ENCODE measurements at regions not wholly inside any gene's neighbourhood (a gene's known extent, or its start where the extent isn't known, plus 50 kb on each side); places are given as distances from the start of the nearest gene placed in this dataset.

DNA sequence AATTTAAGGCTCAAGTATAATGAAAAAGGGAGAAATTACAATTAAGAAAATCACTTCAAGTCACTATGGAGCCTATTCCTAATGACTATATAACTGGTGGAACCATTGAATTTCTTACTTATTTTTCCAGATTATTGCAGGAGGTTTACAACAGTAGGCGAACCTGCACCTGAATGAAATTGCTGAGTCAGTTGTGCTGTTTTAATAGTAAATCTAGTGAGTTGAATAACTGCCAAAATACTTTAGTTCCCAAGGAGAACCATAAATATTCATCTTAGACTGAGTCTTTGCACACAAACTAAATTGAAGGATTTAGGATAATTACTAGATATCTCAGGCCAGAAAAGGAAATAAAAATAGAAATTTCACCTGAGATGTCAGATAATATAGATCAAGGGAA is 1052.8 kb downstream of the NAALADL2 start:
- H3K4me1 Mint-ChIP-seq = peaks cover 0 to 2% of the 10 kb centered on the region in 2 experiments; a peak in 1 of 4 replicates

More for the DNA sequence above, 1052.8 kb downstream of the NAALADL2 start:
- Histone ChIP-seq H2BK5ac (ENCODE audit: insufficient read length, low read length) (no peak overlapping the region), H4K8ac (replicated peaks; ENCODE audit: insufficient read length, low read depth, low read length) (no peak overlapping the region), H4K5ac (ENCODE audit: insufficient read length, low read depth, low read length) (no peak overlapping the region), H2BK120ac (ENCODE audit: low read depth, low read length, poor library complexity, severe bottlenecking) (no peak overlapping the region), H3K4me2 (ENCODE audit: insufficient read depth, insufficient read length, low read length) (no peak overlapping the region), H4K20me1 (ENCODE audit: control insufficient read depth, insufficient read depth, insufficient read length) (no peaks in the 10 kb centered on the region), H3K79me2 (ENCODE audit: insufficient read depth, low read length) (no peaks in the 10 kb centered on the region), H2BK12ac (ENCODE audit: insufficient read length, low read depth, low read length) (no peak overlapping the region), H3K23ac (ENCODE audit: insufficient read length, low read depth, low read length) (no peak overlapping the region), H3K4ac (ENCODE audit: low read depth, low read length) (no peak overlapping the region), H3K56ac (ENCODE audit: insufficient read length, low read depth, low read length) (no peak overlapping the region), H3K27me3 (ENCODE audit: insufficient read depth, low read length) (no peaks in the 10 kb centered on the region), H3K14ac (ENCODE audit: insufficient read depth, low read length) (no peak overlapping the region), H3K9me3 (ENCODE audit: control insufficient read depth, low read depth, low read length) (no peaks in the 10 kb centered on the region), H3K23me2 (ENCODE audit: insufficient read length, low read depth, low read length, poor library complexity, severe bottlenecking) (no peaks in the 10 kb centered on the region), H3K4me1 (ENCODE audit: insufficient read depth, low read length) (no peaks in the 10 kb centered on the region), H2AFZ (ENCODE audit: low read length) (no peak overlapping the region), H3K18ac (ENCODE audit: insufficient read length, low read depth, low read length) (no peak overlapping the region), H3K27ac (ENCODE audit: insufficient read length, low read depth, low read length) (no peak overlapping the region), H2BK20ac (ENCODE audit: low read depth, low read length, poor library complexity, severe bottlenecking) (no peak overlapping the region), H2AK5ac (ENCODE audit: insufficient read length, low read length) (no peak overlapping the region), H3T11ph (ENCODE audit: low read length) (no peak overlapping the region), H3K9ac (ENCODE audit: extremely low read depth, insufficient read length, low read length) (no peak overlapping the region), H2BK15ac (ENCODE audit: low read depth, low read length) (no peak overlapping the region), H4K91ac (ENCODE audit: insufficient read length, low read depth, low read length) (no peak overlapping the region), H3K79me1 (ENCODE audit: insufficient read depth, low read depth, low read length, poor library complexity, severe bottlenecking) (no peaks in the 10 kb centered on the region)
- TF ChIP-seq, protein P1, sequence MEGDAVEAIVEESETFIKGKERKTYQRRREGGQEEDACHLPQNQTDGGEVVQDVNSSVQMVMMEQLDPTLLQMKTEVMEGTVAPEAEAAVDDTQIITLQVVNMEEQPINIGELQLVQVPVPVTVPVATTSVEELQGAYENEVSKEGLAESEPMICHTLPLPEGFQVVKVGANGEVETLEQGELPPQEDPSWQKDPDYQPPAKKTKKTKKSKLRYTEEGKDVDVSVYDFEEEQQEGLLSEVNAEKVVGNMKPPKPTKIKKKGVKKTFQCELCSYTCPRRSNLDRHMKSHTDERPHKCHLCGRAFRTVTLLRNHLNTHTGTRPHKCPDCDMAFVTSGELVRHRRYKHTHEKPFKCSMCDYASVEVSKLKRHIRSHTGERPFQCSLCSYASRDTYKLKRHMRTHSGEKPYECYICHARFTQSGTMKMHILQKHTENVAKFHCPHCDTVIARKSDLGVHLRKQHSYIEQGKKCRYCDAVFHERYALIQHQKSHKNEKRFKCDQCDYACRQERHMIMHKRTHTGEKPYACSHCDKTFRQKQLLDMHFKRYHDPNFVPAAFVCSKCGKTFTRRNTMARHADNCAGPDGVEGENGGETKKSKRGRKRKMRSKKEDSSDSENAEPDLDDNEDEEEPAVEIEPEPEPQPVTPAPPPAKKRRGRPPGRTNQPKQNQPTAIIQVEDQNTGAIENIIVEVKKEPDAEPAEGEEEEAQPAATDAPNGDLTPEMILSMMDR (conservative IDR thresholded peaks at IDR 0.05) = no peak
- H3K36me3 Mint-ChIP-seq (ENCODE audit: insufficient read depth in 1 of 3, low read depth in 3 of 3) = peaks cover 5 to 8% (median 6%) of the 10 kb centered on the region in 3 experiments; a peak in 4 of 7 replicates
- no peak for DNase-seq
- peaks cover 14 to 17% of the 10 kb centered on the region in 2 experiments; a peak in 3 of 5 replicates for H3K9me3 Mint-ChIP-seq
- H3K4me3 Mint-ChIP-seq = no peak overlapping the region
- no CpG with 5 or more reads among the region's 1 CpG for WGBS (ENCODE audit: extremely low coverage, insufficient read length, low lambda C conversion rate)
- no peak overlapping the region for H3K27ac Mint-ChIP-seq
- no peaks in the 10 kb centered on the region for H3K27me3 Mint-ChIP-seq (ENCODE audit: low read depth)

All from H9 (cell line).